IPS-18a (cell line): ENCODE measurements at regions not wholly inside any gene's neighbourhood (a gene's known extent, or its start where the extent isn't known, plus 50 kb on each side); places are given as distances from the start of the nearest gene placed in this dataset.

Experiments
- H3K27ac ChIP-seq: one replicate; pipeline ENCODE4 v1.5.1; 2013; ENCODE audit warnings: low read length
- H3K27me3 ChIP-seq: one replicate; pipeline ENCODE4 v1.6.1; 2013; ENCODE audit warnings: mild to moderate bottlenecking, low read length; ENCODE audit not compliant: control insufficient read depth, insufficient read depth
- H3K36me3 ChIP-seq: one replicate; pipeline ENCODE4 v1.6.1; 2013; ENCODE audit warnings: low read depth, low read length; ENCODE audit not compliant: control insufficient read depth
- H3K4me1 ChIP-seq: one replicate; pipeline ENCODE4 v1.6.1; 2013; ENCODE audit warnings: low read depth, low read length; ENCODE audit not compliant: control insufficient read depth
- H3K4me3 ChIP-seq: one replicate; pipeline ENCODE4 v1.5.1; 2013; ENCODE audit warnings: low read length
- H3K9ac ChIP-seq: one replicate; pipeline ENCODE4 v1.6.1; 2013; ENCODE audit warnings: mild to moderate bottlenecking, low read length, moderate library complexity
- H3K9me3 ChIP-seq: one replicate; pipeline ENCODE4 v1.6.1; 2013; ENCODE audit warnings: low read depth, low read length; ENCODE audit not compliant: control insufficient read depth

DNA sequence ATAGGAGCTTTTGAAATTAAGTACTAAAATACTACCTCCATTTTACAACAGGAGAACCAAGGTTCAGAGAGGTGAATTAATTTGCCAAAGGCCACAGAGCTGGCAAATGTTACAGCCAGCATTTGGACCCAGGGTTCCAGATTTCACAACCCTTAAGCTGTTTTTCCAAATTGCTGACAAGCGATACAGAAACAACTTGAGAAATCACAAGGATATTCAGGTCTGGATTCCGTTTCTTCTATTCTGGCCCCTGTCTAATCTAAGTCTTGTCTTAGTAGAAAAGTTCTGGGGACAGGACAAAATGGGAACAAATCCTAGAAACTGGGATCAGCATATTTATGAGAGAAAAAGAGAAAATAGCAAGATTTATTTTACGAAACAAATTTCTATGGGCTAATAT lies 103.1 kb upstream of the PRLR start:
- peaks cover 41% of the 10 kb centered on the region for H3K4me1 ChIP-seq
- H3K27ac ChIP-seq, result no peak overlapping the region
- H3K36me3 ChIP-seq, result no peaks in the 10 kb centered on the region
- H3K9me3 ChIP-seq, result no peaks in the 10 kb centered on the region
- no peak overlapping the region for H3K9ac ChIP-seq
- H3K4me3 ChIP-seq, result no peak overlapping the region
- H3K27me3 ChIP-seq, result no peaks in the 10 kb centered on the region

DNA sequence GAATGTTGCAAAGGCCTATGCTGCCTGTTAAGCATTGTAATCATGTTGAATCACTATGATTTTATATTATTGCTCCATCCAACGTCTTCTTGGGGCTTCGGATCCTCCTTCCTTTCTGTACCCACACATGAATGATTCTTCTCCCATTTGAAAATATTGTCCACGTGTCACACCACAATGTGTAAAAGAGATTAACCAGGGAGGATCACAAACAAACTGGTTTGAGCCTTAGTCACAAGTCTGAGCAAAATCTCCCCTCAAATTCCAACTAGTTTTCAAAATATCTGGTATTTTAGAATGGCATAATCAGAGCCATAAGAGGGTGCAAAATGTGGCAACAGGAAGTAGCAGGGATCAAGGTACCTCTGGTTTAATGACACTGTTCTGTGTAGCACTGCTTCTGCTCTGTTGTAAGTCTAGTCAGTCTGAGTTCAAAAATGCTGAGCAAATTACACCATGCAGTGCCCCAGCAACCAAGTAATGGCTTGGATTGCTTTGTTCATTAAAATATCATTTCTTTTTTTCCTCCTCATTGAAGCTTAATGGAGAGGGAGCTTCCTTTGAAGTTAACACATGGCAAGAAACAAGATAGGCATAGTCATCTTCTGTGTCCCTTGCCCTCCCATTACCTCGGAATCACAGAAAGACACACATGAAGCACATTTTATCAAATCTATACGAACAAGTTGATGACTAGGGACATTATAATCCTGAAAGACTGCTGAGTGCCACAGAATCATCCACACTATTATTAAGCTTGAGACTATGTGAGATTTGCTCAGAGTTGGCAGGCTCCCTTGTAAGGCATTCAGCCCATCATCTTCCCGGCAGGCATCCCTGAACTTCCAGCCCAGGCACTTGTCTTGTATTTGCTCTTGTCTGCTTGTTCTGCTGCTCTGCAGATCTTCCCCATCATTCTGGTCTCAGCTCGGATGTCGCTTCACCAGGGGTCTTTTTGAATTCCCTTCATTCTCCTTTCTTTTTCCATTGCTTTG lies 102.0 kb upstream of the PRLR start:
- Histone ChIP-seq H3K4me1 (peaks cover 31% of the 10 kb centered on the region), H3K36me3 (no peaks in the 10 kb centered on the region), H3K27ac (no peak overlapping the region), H3K4me3 (no peak overlapping the region), H3K27me3 (no peaks in the 10 kb centered on the region), H3K9me3 (no peaks in the 10 kb centered on the region), H3K9ac (no peak overlapping the region)

DNA sequence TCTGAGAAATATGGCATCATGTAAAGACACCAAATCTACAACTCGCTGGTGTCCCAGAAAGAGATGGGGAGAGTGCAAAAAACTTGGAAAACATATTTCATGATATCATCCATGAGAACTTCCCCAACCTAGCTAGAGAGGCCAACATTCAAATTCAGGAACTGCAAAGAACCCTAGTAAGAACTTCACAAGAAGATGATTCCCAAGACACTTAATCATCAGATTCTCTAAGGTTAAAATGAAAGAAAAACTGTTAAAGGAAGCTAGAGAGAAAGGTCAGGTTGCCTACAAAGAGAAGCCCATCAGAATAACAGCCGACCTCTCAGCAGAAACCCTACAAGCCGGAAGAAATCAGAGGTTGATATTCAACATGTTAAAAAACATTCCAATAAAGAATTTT lies 95.5 kb upstream of the PRLR start:
- no peak overlapping the region for H3K9ac ChIP-seq
- no peaks in the 10 kb centered on the region for H3K4me1 ChIP-seq
- H3K36me3 ChIP-seq, result no peaks in the 10 kb centered on the region
- no peaks in the 10 kb centered on the region for H3K9me3 ChIP-seq
- H3K27ac ChIP-seq, result no peak overlapping the region
- no peak overlapping the region for H3K4me3 ChIP-seq
- H3K27me3 ChIP-seq, result no peaks in the 10 kb centered on the region

DNA sequence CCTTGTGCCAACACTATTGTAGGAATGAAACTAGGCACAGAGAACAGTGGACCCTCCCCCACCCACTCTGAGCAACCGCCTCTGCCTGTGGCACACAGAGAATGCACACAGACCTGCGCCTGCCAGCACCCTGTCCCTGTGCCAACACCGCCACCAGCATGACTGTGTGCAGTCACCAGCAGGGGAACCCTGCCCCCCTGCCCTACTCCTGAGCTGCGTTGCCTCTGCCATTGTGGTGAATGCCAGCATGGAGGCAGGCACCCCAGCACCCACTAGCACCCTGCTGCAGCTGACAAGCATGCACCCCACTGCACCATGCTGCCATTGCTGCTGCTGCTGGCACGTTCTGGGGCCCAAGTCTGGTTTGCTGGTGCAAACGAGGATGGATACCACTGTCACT lies 94.4 kb upstream of the PRLR start:
- H3K27ac ChIP-seq, result no peak overlapping the region
- no peaks in the 10 kb centered on the region for H3K4me1 ChIP-seq
- H3K9ac ChIP-seq, result no peak overlapping the region
- H3K4me3 ChIP-seq, result no peak overlapping the region
- no peaks in the 10 kb centered on the region for H3K27me3 ChIP-seq
- H3K36me3 ChIP-seq, result no peaks in the 10 kb centered on the region
- H3K9me3 ChIP-seq, result no peaks in the 10 kb centered on the region

DNA sequence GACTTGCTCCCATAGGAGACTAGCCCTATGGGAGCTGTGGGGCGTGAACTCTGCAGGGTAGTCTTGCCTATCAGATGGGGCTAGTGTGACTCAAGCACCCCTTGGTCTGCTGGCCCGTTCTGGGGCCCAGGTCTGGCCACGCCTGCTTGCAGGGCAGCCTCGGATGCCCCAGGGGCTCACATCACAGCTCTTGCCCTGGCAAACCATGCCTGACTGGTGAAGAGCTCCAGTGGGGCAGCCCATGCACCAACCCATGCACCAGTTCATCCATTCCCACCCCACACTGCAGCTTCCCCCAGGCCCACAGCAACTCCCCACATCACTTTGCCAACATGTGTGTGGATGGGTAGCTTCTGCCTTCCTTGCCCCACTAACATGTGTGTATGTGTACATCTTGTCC lies 93.9 kb upstream of the PRLR start:
- Histone ChIP-seq H3K9ac (no peak overlapping the region), H3K27me3 (no peaks in the 10 kb centered on the region), H3K9me3 (no peaks in the 10 kb centered on the region), H3K4me3 (no peak overlapping the region), H3K36me3 (no peaks in the 10 kb centered on the region), H3K27ac (no peak overlapping the region), H3K4me1 (no peaks in the 10 kb centered on the region)

DNA sequence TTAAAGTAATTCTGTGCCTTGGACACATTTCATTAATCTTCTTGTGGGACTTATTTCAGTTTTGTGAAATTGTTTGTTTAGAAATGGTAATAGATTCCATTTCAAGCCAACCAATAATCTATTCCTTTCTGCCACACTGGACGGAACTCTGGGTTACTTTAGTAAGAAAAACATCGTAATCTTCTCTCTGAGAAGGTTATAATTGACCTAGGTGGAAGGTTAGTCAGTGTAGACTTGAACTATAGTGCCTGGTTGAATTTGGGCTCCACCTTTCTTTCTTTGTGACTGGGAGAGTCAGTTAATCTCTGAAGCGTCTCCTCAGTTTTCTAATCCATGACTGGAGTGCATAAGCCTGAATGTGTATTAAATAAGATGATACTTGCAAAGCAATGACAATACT lies 89.7 kb upstream of the PRLR start:
- no peaks in the 10 kb centered on the region for H3K4me1 ChIP-seq
- H3K27ac ChIP-seq, result no peak overlapping the region
- H3K9ac ChIP-seq, result no peak overlapping the region
- no peaks in the 10 kb centered on the region for H3K27me3 ChIP-seq
- H3K9me3 ChIP-seq, result no peaks in the 10 kb centered on the region
- no peak overlapping the region for H3K4me3 ChIP-seq
- no peaks in the 10 kb centered on the region for H3K36me3 ChIP-seq

DNA sequence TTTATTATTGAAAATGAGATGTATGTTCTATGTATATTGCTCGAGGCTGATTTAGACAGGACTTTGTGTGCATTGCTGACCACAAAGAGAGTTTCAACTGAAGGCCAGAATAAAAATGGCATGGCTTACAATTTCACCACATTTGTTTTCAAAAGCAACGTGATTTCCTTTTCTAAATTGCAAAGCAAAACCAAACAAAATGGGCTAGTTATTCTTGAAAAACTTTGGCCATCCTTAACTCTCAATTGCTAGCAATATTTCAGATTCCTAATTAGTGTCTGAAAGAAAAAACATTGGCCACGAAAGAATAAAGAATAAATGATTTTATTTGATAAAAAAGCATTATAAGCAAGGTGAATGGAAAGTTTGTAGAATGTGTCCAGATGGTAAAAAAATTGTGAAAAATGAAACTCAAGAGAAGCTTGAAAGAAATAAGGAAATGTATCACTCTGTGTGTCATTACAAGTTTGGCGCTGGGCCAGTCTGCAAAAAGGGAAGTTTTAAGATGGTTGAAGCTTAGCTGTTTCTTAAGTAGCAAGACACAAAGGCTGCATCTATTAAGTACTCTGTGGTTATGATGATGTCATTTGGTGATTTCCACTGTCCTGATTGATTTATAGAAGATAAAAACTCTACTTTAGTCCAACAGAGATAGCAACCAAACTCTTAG lies 89.2 kb upstream of the PRLR start:
- H3K4me3 ChIP-seq, result no peak overlapping the region
- no peaks in the 10 kb centered on the region for H3K9me3 ChIP-seq
- no peaks in the 10 kb centered on the region for H3K36me3 ChIP-seq
- no peaks in the 10 kb centered on the region for H3K4me1 ChIP-seq
- H3K27ac ChIP-seq, result no peak overlapping the region
- no peaks in the 10 kb centered on the region for H3K27me3 ChIP-seq
- no peak overlapping the region for H3K9ac ChIP-seq

DNA sequence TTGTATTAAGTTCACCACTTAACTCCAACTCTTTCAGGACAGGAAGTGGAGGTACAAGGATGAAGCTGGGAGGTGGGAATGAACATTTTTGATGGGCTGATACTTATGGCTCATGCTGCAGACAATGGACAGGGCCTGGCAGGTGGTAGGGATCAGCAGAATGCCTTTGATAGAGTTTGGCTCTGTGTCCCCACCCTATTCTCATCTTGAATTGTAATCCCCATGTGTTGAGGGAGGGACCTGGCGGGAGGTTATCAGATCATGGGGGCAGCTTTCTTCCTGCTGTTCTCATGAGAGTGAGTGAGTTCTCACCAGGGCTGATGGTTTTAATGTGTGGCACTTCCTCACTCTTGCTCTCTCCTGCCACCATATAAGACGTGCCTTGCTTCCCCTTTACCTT lies 87.3 kb upstream of the PRLR start:
- Histone ChIP-seq H3K4me1 (no peaks in the 10 kb centered on the region), H3K27ac (no peak overlapping the region), H3K36me3 (no peaks in the 10 kb centered on the region), H3K4me3 (no peak overlapping the region), H3K9ac (no peak overlapping the region), H3K27me3 (no peaks in the 10 kb centered on the region), H3K9me3 (no peaks in the 10 kb centered on the region)

DNA sequence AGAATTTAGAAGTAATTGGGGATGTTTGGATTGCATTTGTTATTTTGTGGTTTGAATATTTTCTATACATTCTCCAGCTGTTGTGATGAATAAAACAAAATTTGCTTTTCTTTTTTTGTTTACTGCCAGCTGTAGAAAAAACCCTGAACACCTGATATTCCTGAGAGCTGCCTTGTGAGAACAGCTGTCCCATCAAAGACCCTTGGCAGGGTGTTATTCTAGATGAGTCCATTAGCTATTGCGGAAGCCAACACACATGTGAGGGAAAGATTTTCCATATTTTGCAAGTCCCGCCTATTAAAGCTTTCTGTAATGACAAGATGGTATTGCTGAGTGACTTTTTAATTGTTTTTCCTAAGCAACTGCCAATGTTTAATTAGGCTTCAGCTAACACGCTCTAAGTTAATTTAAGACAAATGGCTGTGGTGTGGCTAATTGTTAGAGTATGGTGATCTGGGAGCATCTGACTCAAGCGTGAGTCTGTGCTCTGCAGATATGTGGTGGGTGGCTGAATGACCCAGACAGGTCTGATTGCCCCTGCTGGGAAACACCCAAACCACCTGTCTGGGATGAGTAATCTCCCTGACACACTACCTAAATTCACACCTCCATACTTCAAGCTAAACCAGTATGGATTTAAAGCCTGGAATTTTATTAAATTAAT lies 86.5 kb upstream of the PRLR start:
- H3K9ac ChIP-seq, result no peak overlapping the region
- no peak overlapping the region for H3K27ac ChIP-seq
- no peaks in the 10 kb centered on the region for H3K27me3 ChIP-seq
- no peaks in the 10 kb centered on the region for H3K9me3 ChIP-seq
- H3K4me3 ChIP-seq, result no peak overlapping the region
- H3K36me3 ChIP-seq, result no peaks in the 10 kb centered on the region
- H3K4me1 ChIP-seq, result no peaks in the 10 kb centered on the region

DNA sequence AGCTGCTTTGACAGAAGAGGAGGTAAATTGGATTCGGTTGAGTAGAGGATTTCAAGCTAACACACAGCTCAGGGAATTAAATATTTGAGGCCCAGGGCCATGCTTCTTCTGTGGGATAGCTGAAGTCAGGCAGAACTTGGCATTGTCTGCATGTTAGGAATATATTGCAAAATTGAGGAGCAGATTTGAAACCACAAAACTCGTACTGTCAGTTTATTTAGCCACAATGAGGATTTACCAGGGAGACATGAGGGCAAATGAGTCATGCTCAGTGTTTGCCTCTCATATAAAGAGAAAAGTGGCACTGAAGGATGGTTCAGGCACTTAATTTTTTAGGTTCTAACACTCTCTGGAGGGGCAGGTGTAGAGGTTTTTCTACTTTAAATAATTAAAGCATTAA lies 83.0 kb upstream of the PRLR start:
- Histone ChIP-seq H3K9me3 (no peaks in the 10 kb centered on the region), H3K27ac (no peak overlapping the region), H3K4me3 (no peak overlapping the region), H3K27me3 (no peaks in the 10 kb centered on the region), H3K36me3 (no peaks in the 10 kb centered on the region), H3K4me1 (peaks cover 7% of the 10 kb centered on the region), H3K9ac (no peak overlapping the region)

DNA sequence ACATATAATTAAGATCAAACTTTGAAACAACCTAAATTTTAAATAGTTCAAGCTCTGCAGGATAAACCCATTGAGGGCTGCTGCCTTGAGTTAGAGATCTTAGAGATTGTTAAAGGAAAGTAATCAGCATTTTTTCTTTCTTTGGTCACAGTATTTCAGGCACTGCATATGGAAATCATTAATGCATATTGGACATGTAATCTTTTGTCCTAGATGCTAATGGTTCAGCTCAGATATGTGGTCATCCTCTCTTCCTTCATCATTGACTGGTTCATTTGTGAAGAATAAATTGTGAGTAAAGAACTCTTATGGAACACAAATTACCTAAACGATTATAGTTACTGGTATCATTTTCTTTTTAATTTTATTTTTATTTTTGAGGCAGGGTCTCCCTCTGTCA lies 82.0 kb upstream of the PRLR start:
- Histone ChIP-seq H3K4me1 (peaks cover 7% of the 10 kb centered on the region), H3K9me3 (no peaks in the 10 kb centered on the region), H3K27ac (no peak overlapping the region), H3K4me3 (no peak overlapping the region), H3K36me3 (no peaks in the 10 kb centered on the region), H3K27me3 (no peaks in the 10 kb centered on the region), H3K9ac (no peak overlapping the region)
